ENCODE measurements at regions not wholly inside any gene's neighbourhood (a gene's known extent, or its start where the extent isn't known, plus 50 kb on each side); places are given as distances from the start of the nearest gene placed in this dataset.

GRCh38 chr3:82080792-82081191 is 319.3 kb upstream of the GBE1 start:
- DNase-seq (ENCODE audit: low spot score): no peak
- TF ChIP-seq CTCF (IDR thresholded peaks at IDR 0.05): no peak
- no peak for ATAC-seq (ENCODE audit: low FRiP score)

- no peak for DNase-seq (ENCODE audit: low spot score)
- no peak for TF ChIP-seq CTCF (IDR thresholded peaks at IDR 0.05)
- ATAC-seq (ENCODE audit: low FRiP score): no peak
Measured at GRCh38 chr3:82080261-82080660, 318.8 kb upstream of the GBE1 start.

- ATAC-seq (ENCODE audit: low FRiP score): no peak
- no peak for TF ChIP-seq CTCF (IDR thresholded peaks at IDR 0.05)
- no peak for DNase-seq (ENCODE audit: low spot score)
Measured at GRCh38 chr3:82079335-82079890, 318.0 kb upstream of the GBE1 start.

- no peak for ATAC-seq (ENCODE audit: low FRiP score)
- DNase-seq (ENCODE audit: low spot score): no peak
- no peak for TF ChIP-seq CTCF (IDR thresholded peaks at IDR 0.05)
Measured at GRCh38 chr3:82078246-82078645, 316.8 kb upstream of the GBE1 start.

GRCh38 chr3:82067420-82067819 is 306.0 kb upstream of the GBE1 start:
- no peak for TF ChIP-seq CTCF (IDR thresholded peaks at IDR 0.05)
- DNase-seq (ENCODE audit: low spot score) (no peak), ATAC-seq (ENCODE audit: low FRiP score) (no peak)

GRCh38 chr3:82058809-82059208 is 297.4 kb upstream of the GBE1 start:
- no peak for TF ChIP-seq CTCF (IDR thresholded peaks at IDR 0.05)
- ATAC-seq (ENCODE audit: low FRiP score): no peak
- DNase-seq (ENCODE audit: low spot score): no peak

GRCh38 chr3:82055792-82056191 is 294.3 kb upstream of the GBE1 start:
- no peak for TF ChIP-seq CTCF (IDR thresholded peaks at IDR 0.05)
- no peak for DNase-seq (ENCODE audit: low spot score)
- ATAC-seq (ENCODE audit: low FRiP score): no peak
